Parathyroid adenoma (tissue), 2 donors: ENCODE measurements at regions not wholly inside any gene's neighbourhood (a gene's known extent, or its start where the extent isn't known, plus 50 kb on each side); places are given as distances from the start of the nearest gene placed in this dataset.

Experiments
- H2AFZ ChIP-seq: fragments of 300-600 bp; sonication (generic); one replicate; pipeline ENCODE4 v1.7.0; 2017; ENCODE audit warnings: antibody characterized with exemption, mild to moderate bottlenecking
- H3K27ac ChIP-seq: fragments of 300-600 bp; sonication (generic); one replicate; pipeline ENCODE4 v1.7.0; 2017
- H3K27me3 ChIP-seq: fragments of 300-600 bp; sonication (generic); one replicate; pipeline ENCODE4 v1.7.0; 2017; ENCODE audit warnings: low read length; ENCODE audit not compliant: control insufficient read depth, insufficient read depth
- H3K36me3 ChIP-seq: fragments of 300-600 bp; sonication (generic); one replicate; pipeline ENCODE4 v1.7.0; 2017; ENCODE audit warnings: low read length; ENCODE audit not compliant: control insufficient read depth, insufficient read depth
- H3K4me1 ChIP-seq: fragments of 300-600 bp; sonication (generic); one replicate; pipeline ENCODE4 v1.7.0; 2017; ENCODE audit warnings: control low read depth
- H3K4me2 ChIP-seq: fragments of 300-600 bp; sonication (generic); one replicate; pipeline ENCODE4 v1.7.0; 2017; ENCODE audit warnings: low read length
- H3K4me3 ChIP-seq: fragments of 300-600 bp; sonication (generic); one replicate; pipeline ENCODE4 v1.7.0; 2017; ENCODE audit warnings: low read depth, low read length
- H3K79me2 ChIP-seq: fragments of 300-600 bp; sonication (generic); one replicate; pipeline ENCODE4 v1.7.0; 2017; ENCODE audit warnings: control low read depth
- H3K9ac ChIP-seq: fragments of 300-600 bp; sonication (generic); one replicate; pipeline ENCODE4 v1.7.0; 2017; ENCODE audit warnings: mild to moderate bottlenecking
- H3K9me3 ChIP-seq: fragments of 300-600 bp; sonication (generic); one replicate; pipeline ENCODE4 v1.7.0; 2017; ENCODE audit warnings: low read length; ENCODE audit not compliant: control insufficient read depth
- CTCF ChIP-seq: fragments of 300-600 bp; sonication (generic); IDR thresholded peaks from one replicate; pipeline ENCODE4 v1.7.0; 2017; ENCODE audit warnings: antibody characterized with exemption, mild to moderate bottlenecking
- donor health status: primary hyperparathyroidism.

- Histone ChIP-seq H3K27me3 (no peaks in the 10 kb centered on the region), H3K4me1 (peaks cover 16% of the 10 kb centered on the region), H3K27ac (no peak overlapping the region), H3K36me3 (no peaks in the 10 kb centered on the region), H2AFZ (no peak overlapping the region), H3K9ac (no peak overlapping the region), H3K4me2 (no peak overlapping the region), H3K4me3 (no peak overlapping the region), H3K79me2 (no peaks in the 10 kb centered on the region), H3K9me3 (no peaks in the 10 kb centered on the region)
- TF ChIP-seq CTCF = no peak
These were observed 110.0 kb downstream of the QRSL1 start for GRCh38 chr6:106739387-106739786.

GRCh38 chr6:106736502-106736901 lies 107.1 kb downstream of the QRSL1 start:
- no peaks in the 10 kb centered on the region for H3K79me2 ChIP-seq
- no peaks in the 10 kb centered on the region for H3K27me3 ChIP-seq
- no peak overlapping the region for H2AFZ ChIP-seq
- no peaks in the 10 kb centered on the region for H3K36me3 ChIP-seq
- no peak overlapping the region for H3K4me3 ChIP-seq
- no peak for TF ChIP-seq CTCF
- no peak overlapping the region for H3K9ac ChIP-seq
- H3K4me2 ChIP-seq = no peak overlapping the region
- no peak overlapping the region for H3K27ac ChIP-seq
- no peaks in the 10 kb centered on the region for H3K9me3 ChIP-seq
- H3K4me1 ChIP-seq = peaks cover 5% of the 10 kb centered on the region

- H3K4me1 ChIP-seq = peaks cover 5% of the 10 kb centered on the region
These were observed 106.5 kb downstream of the QRSL1 start for GRCh38 chr6:106735828-106736227.

GRCh38 chr6:106735136-106735633 lies 105.8 kb downstream of the QRSL1 start:
- H2AFZ ChIP-seq = no peak overlapping the region
- no peaks in the 10 kb centered on the region for H3K9me3 ChIP-seq
- H3K79me2 ChIP-seq = no peaks in the 10 kb centered on the region
- H3K36me3 ChIP-seq = no peaks in the 10 kb centered on the region
- H3K4me2 ChIP-seq = no peak overlapping the region
- no peak for TF ChIP-seq CTCF
- H3K4me3 ChIP-seq = no peak overlapping the region
- H3K27ac ChIP-seq = no peak overlapping the region
- peaks cover 5% of the 10 kb centered on the region for H3K4me1 ChIP-seq
- no peaks in the 10 kb centered on the region for H3K27me3 ChIP-seq
- no peak overlapping the region for H3K9ac ChIP-seq

More at GRCh38 chr6:106735828-106736227, 106.5 kb downstream of the QRSL1 start:
- Histone ChIP-seq H3K4me2 (no peak overlapping the region), H3K79me2 (no peaks in the 10 kb centered on the region), H3K27me3 (no peaks in the 10 kb centered on the region), H3K4me3 (no peak overlapping the region), H3K9ac (no peak overlapping the region), H3K9me3 (no peaks in the 10 kb centered on the region), H3K36me3 (no peaks in the 10 kb centered on the region), H2AFZ (no peak overlapping the region), H3K27ac (no peak overlapping the region)
- no peak for TF ChIP-seq CTCF

GRCh38 chr6:106733386-106733785 lies 104.0 kb downstream of the QRSL1 start:
- TF ChIP-seq CTCF = no peak
- H3K4me2 ChIP-seq = no peak overlapping the region
- H3K9ac ChIP-seq = no peak overlapping the region
- H3K36me3 ChIP-seq = no peaks in the 10 kb centered on the region
- H3K4me1 ChIP-seq = peaks cover 3% of the 10 kb centered on the region
- H3K27ac ChIP-seq = no peak overlapping the region
- H3K4me3 ChIP-seq = no peak overlapping the region
- H3K9me3 ChIP-seq = no peaks in the 10 kb centered on the region
- H2AFZ ChIP-seq = no peak overlapping the region
- no peaks in the 10 kb centered on the region for H3K27me3 ChIP-seq
- no peaks in the 10 kb centered on the region for H3K79me2 ChIP-seq
